RWPE2 (cell line): ENCODE measurements at regions not wholly inside any gene's neighbourhood (a gene's known extent, or its start where the extent isn't known, plus 50 kb on each side); places are given as distances from the start of the nearest gene placed in this dataset.

ENCODE experiments used
- ATAC-seq: fragments of 200-7000 bp; cut with Tn5 transposase; 3 replicates; pipeline ENCODE4 v1.9.1; 2021; ENCODE audit warnings: low read depth
- DNase-seq: peaks from one replicate; pipeline ENCODE4 v3.0.0-alpha.2; 2020; ENCODE audit warnings: low spot score
- H3K27ac ChIP-seq: fragments of 450-650 bp; 2 replicates; pipeline ENCODE4 v1.5.1; 2017; ENCODE audit warnings: mild to moderate bottlenecking; ENCODE audit not compliant: poor library complexity, severe bottlenecking
- H3K27me3 ChIP-seq: fragments of 250-450 bp; sonication (Bioruptor Pico); 2 replicates; pipeline ENCODE4 v1.5.1; 2021; ENCODE audit warnings: mild to moderate bottlenecking, moderate library complexity; ENCODE audit not compliant: insufficient read depth, poor library complexity, severe bottlenecking
- H3K36me3 ChIP-seq: fragments of 250-450 bp; sonication (Bioruptor Pico); 2 replicates; pipeline ENCODE4 v1.5.1; 2020; ENCODE audit warnings: low read depth, mild to moderate bottlenecking, moderate library complexity
- H3K4me1 ChIP-seq: fragments of 250-450 bp; sonication (Bioruptor Pico); 2 replicates; pipeline ENCODE4 v1.5.1; 2021; ENCODE audit warnings: mild to moderate bottlenecking, moderate library complexity; ENCODE audit not compliant: insufficient read depth, poor library complexity, severe bottlenecking
- H3K4me3 ChIP-seq: fragments of 250-450 bp; sonication (Bioruptor Pico); 2 replicates; pipeline ENCODE4 v1.5.1; 2021; ENCODE audit warnings: mild to moderate bottlenecking, moderate library complexity; ENCODE audit not compliant: severe bottlenecking
- H3K9me3 ChIP-seq: fragments of 250-450 bp; sonication (Bioruptor Pico); 2 replicates; pipeline ENCODE4 v1.5.1; 2021; ENCODE audit warnings: mild to moderate bottlenecking, moderate library complexity; ENCODE audit not compliant: severe bottlenecking
- CTCF ChIP-seq: fragments of 450-650 bp; IDR thresholded peaks from one replicate; pipeline ENCODE4 v1.5.1; 2017; ENCODE audit warnings: mild to moderate bottlenecking, moderate library complexity; ENCODE audit not compliant: poor library complexity, severe bottlenecking

- DNase-seq = no peak
Observed at GRCh38 chr5:61262080-61262479, 70.0 kb upstream of the ZSWIM6 start.

GRCh38 chr5:61263072-61263471 lies 69.0 kb upstream of the ZSWIM6 start:
- DNase-seq = no peak
- Histone ChIP-seq H3K9me3 (no peaks in the 10 kb centered on the region), H3K4me1 (no peaks in the 10 kb centered on the region), H3K4me3 (no peak overlapping the region), H3K27me3 (no peaks in the 10 kb centered on the region), H3K27ac (no peak overlapping the region), H3K36me3 (no peaks in the 10 kb centered on the region; the same call in 1 of the 2 replicates)
- ATAC-seq = no peak
- TF ChIP-seq CTCF = no peak

More at GRCh38 chr5:61262080-61262479, 70.0 kb upstream of the ZSWIM6 start:
- no peaks in the 10 kb centered on the region for H3K4me1 ChIP-seq
- TF ChIP-seq CTCF = no peak
- no peak overlapping the region for H3K4me3 ChIP-seq
- ATAC-seq = no peak
- no peaks in the 10 kb centered on the region for H3K36me3 ChIP-seq
- H3K27me3 ChIP-seq = no peaks in the 10 kb centered on the region
- H3K27ac ChIP-seq = no peak overlapping the region
- no peaks in the 10 kb centered on the region for H3K9me3 ChIP-seq

- Histone ChIP-seq H3K27me3 (no peaks in the 10 kb centered on the region), H3K36me3 (no peaks in the 10 kb centered on the region; the same call in 1 of the 2 replicates), H3K9me3 (no peaks in the 10 kb centered on the region), H3K4me3 (no peak overlapping the region), H3K4me1 (no peaks in the 10 kb centered on the region), H3K27ac (no peak overlapping the region)
- DNase-seq (no peak), ATAC-seq (no peak)
- TF ChIP-seq CTCF = no peak
Observed at GRCh38 chr5:61263561-61264272, 68.3 kb upstream of the ZSWIM6 start.

GRCh38 chr5:61264273-61264661 lies 67.8 kb upstream of the ZSWIM6 start:
- H3K4me3 ChIP-seq = no peak overlapping the region
- ATAC-seq = no peak
- no peak for TF ChIP-seq CTCF

GRCh38 chr5:61267116-61267515 lies 64.9 kb upstream of the ZSWIM6 start:
- Histone ChIP-seq H3K4me1 (no peaks in the 10 kb centered on the region), H3K27ac (no peak overlapping the region), H3K4me3 (no peak overlapping the region), H3K36me3 (no peaks in the 10 kb centered on the region; the same call in 1 of the 2 replicates), H3K27me3 (no peaks in the 10 kb centered on the region), H3K9me3 (no peaks in the 10 kb centered on the region)
- DNase-seq = no peak
- ATAC-seq = no peak
- no peak for TF ChIP-seq CTCF

More at GRCh38 chr5:61264273-61264661, 67.8 kb upstream of the ZSWIM6 start:
- no peaks in the 10 kb centered on the region for H3K9me3 ChIP-seq
- no peaks in the 10 kb centered on the region for H3K4me1 ChIP-seq
- no peaks in the 10 kb centered on the region for H3K27me3 ChIP-seq
- H3K36me3 ChIP-seq = no peaks in the 10 kb centered on the region; the same call in 1 of the 2 replicates
- DNase-seq = no peak
- no peak overlapping the region for H3K27ac ChIP-seq
